ENCODE measurements at regions not wholly inside any gene's neighbourhood (a gene's known extent, or its start where the extent isn't known, plus 50 kb on each side); places are given as distances from the start of the nearest gene placed in this dataset.

DNA sequence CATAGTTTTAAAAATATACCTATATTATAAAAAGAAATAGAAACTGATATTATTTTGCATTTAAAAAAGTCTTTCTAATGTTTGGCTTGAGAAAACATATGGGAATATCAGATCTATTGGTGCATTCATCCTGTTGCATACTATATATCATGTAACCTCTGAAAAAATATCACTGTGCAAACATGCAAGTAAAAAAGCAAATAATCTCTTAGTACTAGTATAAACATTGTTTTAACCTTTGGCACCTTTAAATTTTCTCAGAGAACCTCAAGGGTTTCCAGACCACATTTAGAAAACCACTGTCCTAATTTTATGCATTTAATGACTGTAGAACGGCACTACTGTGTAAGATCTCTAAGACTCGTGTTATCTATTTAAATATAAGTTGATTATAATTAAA is 416.8 kb downstream of the LRFN5 start:
- no peak overlapping the region for H3K4me3 ChIP-seq (ENCODE audit: low read depth in 2 of 2, low read length in 2 of 2)
- intact Hi-C loops (cut with micrococcal nuclease; ENCODE audit: unreplicated experiment) (no loop called here), in situ Hi-C loops (cut with HindIII; ENCODE audit: low pct_unique_long_range_greater_than_20kb, low sequenced_read_pairs) (no loop called here)
- no peaks in the 10 kb centered on the region for H3K36me3 ChIP-seq (ENCODE audit: control insufficient read depth, insufficient read depth, low read length)
- no peaks in the 10 kb centered on the region for H3K27me3 ChIP-seq (ENCODE audit: control insufficient read depth, insufficient read depth, low read length)
- TF ChIP-seq, protein P1, sequence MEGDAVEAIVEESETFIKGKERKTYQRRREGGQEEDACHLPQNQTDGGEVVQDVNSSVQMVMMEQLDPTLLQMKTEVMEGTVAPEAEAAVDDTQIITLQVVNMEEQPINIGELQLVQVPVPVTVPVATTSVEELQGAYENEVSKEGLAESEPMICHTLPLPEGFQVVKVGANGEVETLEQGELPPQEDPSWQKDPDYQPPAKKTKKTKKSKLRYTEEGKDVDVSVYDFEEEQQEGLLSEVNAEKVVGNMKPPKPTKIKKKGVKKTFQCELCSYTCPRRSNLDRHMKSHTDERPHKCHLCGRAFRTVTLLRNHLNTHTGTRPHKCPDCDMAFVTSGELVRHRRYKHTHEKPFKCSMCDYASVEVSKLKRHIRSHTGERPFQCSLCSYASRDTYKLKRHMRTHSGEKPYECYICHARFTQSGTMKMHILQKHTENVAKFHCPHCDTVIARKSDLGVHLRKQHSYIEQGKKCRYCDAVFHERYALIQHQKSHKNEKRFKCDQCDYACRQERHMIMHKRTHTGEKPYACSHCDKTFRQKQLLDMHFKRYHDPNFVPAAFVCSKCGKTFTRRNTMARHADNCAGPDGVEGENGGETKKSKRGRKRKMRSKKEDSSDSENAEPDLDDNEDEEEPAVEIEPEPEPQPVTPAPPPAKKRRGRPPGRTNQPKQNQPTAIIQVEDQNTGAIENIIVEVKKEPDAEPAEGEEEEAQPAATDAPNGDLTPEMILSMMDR (IDR thresholded peaks at IDR 0.05), result no peak
- TF ChIP-seq POLR2AphosphoS5 (IDR thresholded peaks at IDR 0.05; ENCODE audit: low read depth, low read length), result no peak
- no peak for TF ChIP-seq SIN3A (IDR thresholded peaks at IDR 0.05; ENCODE audit: borderline replicate concordance, insufficient read depth, low read depth, low read length)
- no peak for TF ChIP-seq TCF7L2 (IDR thresholded peaks at IDR 0.05; ENCODE audit: low read depth, low read length)
- TF ChIP-seq, protein P2, sequence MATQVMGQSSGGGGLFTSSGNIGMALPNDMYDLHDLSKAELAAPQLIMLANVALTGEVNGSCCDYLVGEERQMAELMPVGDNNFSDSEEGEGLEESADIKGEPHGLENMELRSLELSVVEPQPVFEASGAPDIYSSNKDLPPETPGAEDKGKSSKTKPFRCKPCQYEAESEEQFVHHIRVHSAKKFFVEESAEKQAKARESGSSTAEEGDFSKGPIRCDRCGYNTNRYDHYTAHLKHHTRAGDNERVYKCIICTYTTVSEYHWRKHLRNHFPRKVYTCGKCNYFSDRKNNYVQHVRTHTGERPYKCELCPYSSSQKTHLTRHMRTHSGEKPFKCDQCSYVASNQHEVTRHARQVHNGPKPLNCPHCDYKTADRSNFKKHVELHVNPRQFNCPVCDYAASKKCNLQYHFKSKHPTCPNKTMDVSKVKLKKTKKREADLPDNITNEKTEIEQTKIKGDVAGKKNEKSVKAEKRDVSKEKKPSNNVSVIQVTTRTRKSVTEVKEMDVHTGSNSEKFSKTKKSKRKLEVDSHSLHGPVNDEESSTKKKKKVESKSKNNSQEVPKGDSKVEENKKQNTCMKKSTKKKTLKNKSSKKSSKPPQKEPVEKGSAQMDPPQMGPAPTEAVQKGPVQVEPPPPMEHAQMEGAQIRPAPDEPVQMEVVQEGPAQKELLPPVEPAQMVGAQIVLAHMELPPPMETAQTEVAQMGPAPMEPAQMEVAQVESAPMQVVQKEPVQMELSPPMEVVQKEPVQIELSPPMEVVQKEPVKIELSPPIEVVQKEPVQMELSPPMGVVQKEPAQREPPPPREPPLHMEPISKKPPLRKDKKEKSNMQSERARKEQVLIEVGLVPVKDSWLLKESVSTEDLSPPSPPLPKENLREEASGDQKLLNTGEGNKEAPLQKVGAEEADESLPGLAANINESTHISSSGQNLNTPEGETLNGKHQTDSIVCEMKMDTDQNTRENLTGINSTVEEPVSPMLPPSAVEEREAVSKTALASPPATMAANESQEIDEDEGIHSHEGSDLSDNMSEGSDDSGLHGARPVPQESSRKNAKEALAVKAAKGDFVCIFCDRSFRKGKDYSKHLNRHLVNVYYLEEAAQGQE (IDR thresholded peaks at IDR 0.05; ENCODE audit: insufficient read depth in 1 of 2, low read depth in 2 of 2, low read length in 1 of 2), result no peak
- CTCF ChIA-PET, result no interaction called here
- no peak for DNase-seq (ENCODE audit: low read depth, low spot score)
- no peaks in the 10 kb centered on the region for H3K9me3 ChIP-seq (ENCODE audit: control insufficient read depth, insufficient read depth, low read depth, low read length)
- no peak overlapping the region for H3K27ac ChIP-seq (ENCODE audit: low read length)
- BruUV-seq (replicated peaks), result no TSS peak
- POLR2A ChIA-PET, result no interaction called here
- H3K4me1 ChIP-seq (ENCODE audit: control insufficient read depth, insufficient read depth, low read length), result no peaks in the 10 kb centered on the region
- ATAC-seq, result no peak

DNA sequence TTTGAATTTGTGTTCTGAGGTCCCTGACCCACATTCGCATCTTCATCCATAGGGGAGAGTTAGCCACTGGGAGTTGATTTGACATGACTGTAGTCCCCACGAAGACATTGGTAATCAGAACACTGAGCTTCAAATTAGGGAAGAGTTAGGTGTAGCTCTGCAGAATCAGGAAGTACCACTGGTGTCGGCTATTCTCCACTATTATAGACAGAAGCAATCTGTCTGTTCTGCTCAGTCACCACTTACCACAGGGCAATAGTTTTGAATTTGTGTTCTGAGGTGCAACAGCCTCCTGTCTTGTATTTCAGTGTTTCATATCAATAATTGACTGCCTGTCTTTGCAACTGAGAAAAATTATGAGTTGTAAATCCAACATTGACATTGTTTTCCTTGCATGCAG is 407.6 kb downstream of the LRFN5 start:
- Histone ChIP-seq H3K36me3 (ENCODE audit: control insufficient read depth, insufficient read depth, low read length) (no peaks in the 10 kb centered on the region), H3K27ac (ENCODE audit: low read length) (no peak overlapping the region), H3K9me3 (ENCODE audit: control insufficient read depth, insufficient read depth, low read depth, low read length) (no peaks in the 10 kb centered on the region), H3K4me1 (ENCODE audit: control insufficient read depth, insufficient read depth, low read length) (no peaks in the 10 kb centered on the region), H3K4me3 (ENCODE audit: low read depth in 2 of 2, low read length in 2 of 2) (no peak overlapping the region), H3K27me3 (ENCODE audit: control insufficient read depth, insufficient read depth, low read length) (no peaks in the 10 kb centered on the region)
- DNase-seq (ENCODE audit: low read depth, low spot score) (no peak), ATAC-seq (no peak)
- intact Hi-C loops (cut with micrococcal nuclease; ENCODE audit: unreplicated experiment) (no loop called here), in situ Hi-C loops (cut with HindIII; ENCODE audit: low pct_unique_long_range_greater_than_20kb, low sequenced_read_pairs) (no loop called here)
- TF ChIP-seq TCF7L2 (IDR thresholded peaks at IDR 0.05; ENCODE audit: low read depth, low read length), result no peak
- TF ChIP-seq, protein P2 (IDR thresholded peaks at IDR 0.05; ENCODE audit: insufficient read depth in 1 of 2, low read depth in 2 of 2, low read length in 1 of 2), result no peak
- TF ChIP-seq, protein P1 (IDR thresholded peaks at IDR 0.05), result no peak
- TF ChIP-seq POLR2AphosphoS5 (IDR thresholded peaks at IDR 0.05; ENCODE audit: low read depth, low read length), result no peak
- TF ChIP-seq SIN3A (IDR thresholded peaks at IDR 0.05; ENCODE audit: borderline replicate concordance, insufficient read depth, low read depth, low read length), result no peak
- CTCF ChIA-PET, result no interaction called here
- POLR2A ChIA-PET, result no interaction called here
- BruUV-seq (replicated peaks), result no TSS peak

Data from Panc1 (cell line).